AG10803 (cell line): ENCODE measurements at regions not wholly inside any gene's neighbourhood (a gene's known extent, or its start where the extent isn't known, plus 50 kb on each side); places are given as distances from the start of the nearest gene placed in this dataset.

Experiments used
- DNase-seq: peaks from one replicate; pipeline ENCODE4 v3.0.0; 2010; ENCODE audit warnings: low read depth
- H3K4me3 ChIP-seq: 2 replicates; pipeline ENCODE4 v1.5.1; 2011; ENCODE audit warnings: mild to moderate bottlenecking, low read length, control low read depth
- CTCF ChIP-seq: conservative IDR thresholded peaks from 2 replicates; pipeline ENCODE4 v1.5.1; 2011; ENCODE audit warnings: mild to moderate bottlenecking, low read length, control low read depth, inconsistent platforms

- TF ChIP-seq CTCF, result no peak
- DNase-seq, result no peak
- no peak overlapping the region for H3K4me3 ChIP-seq
Measured at GRCh38 chr22:48198489-48199459, 1436.3 kb downstream of the TBC1D22A start.

GRCh38 chr22:48197189-48197690 lies 1434.8 kb downstream of the TBC1D22A start:
- no peak for TF ChIP-seq CTCF
- no peak for DNase-seq
- no peak overlapping the region for H3K4me3 ChIP-seq

GRCh38 chr22:48192920-48193319 lies 1430.5 kb downstream of the TBC1D22A start:
- no peak for DNase-seq
- no peak overlapping the region for H3K4me3 ChIP-seq
- TF ChIP-seq CTCF, result no peak

- no peak overlapping the region for H3K4me3 ChIP-seq
- no peak for TF ChIP-seq CTCF
- no peak for DNase-seq
Measured at GRCh38 chr22:48192071-48192470, 1429.6 kb downstream of the TBC1D22A start.

- TF ChIP-seq CTCF, result no peak
- no peak overlapping the region for H3K4me3 ChIP-seq
- no peak for DNase-seq
Measured at GRCh38 chr22:48188231-48188721, 1425.8 kb downstream of the TBC1D22A start.

- DNase-seq, result no peak
- TF ChIP-seq CTCF, result no peak
- H3K4me3 ChIP-seq, result no peak overlapping the region
Measured at GRCh38 chr22:48187356-48187755, 1424.9 kb downstream of the TBC1D22A start.

- no peak for DNase-seq
- no peak overlapping the region for H3K4me3 ChIP-seq
- no peak for TF ChIP-seq CTCF
Measured at GRCh38 chr22:48186146-48186790, 1423.8 kb downstream of the TBC1D22A start.
